Neuronal stem cell (in vitro differentiated cells): ENCODE measurements at regions not wholly inside any gene's neighbourhood (a gene's known extent, or its start where the extent isn't known, plus 50 kb on each side); places are given as distances from the start of the nearest gene placed in this dataset.

ENCODE experiments used
- DNase-seq: peaks from one replicate; pipeline ENCODE4 v3.0.0-alpha.2; 2013; ENCODE audit warnings: low spot score
- H2AFZ ChIP-seq: one replicate; pipeline ENCODE4 v1.6.1; 2013; ENCODE audit warnings: mild to moderate bottlenecking, low read length, inconsistent platforms
- H2AK5ac ChIP-seq: 2 replicates; pipeline ENCODE4 v1.6.1; 2013; ENCODE audit warnings: low read depth, mild to moderate bottlenecking, inconsistent platforms, low read length, moderate library complexity, mixed read lengths
- H2BK120ac ChIP-seq: 2 replicates; pipeline ENCODE4 v1.6.1; 2013; ENCODE audit warnings: low read depth, mild to moderate bottlenecking, inconsistent platforms, low read length, moderate library complexity, mixed read lengths
- H2BK12ac ChIP-seq: one replicate; pipeline ENCODE4 v1.6.1; 2013; ENCODE audit warnings: low read length, inconsistent platforms
- H2BK15ac ChIP-seq: 2 replicates; pipeline ENCODE4 v1.6.1; 2013; ENCODE audit warnings: mild to moderate bottlenecking, low read length, inconsistent platforms, mixed read lengths
- H2BK5ac ChIP-seq: one replicate; pipeline ENCODE4 v1.6.1; 2013; ENCODE audit warnings: inconsistent platforms, mild to moderate bottlenecking, low read length, moderate library complexity
- H3K14ac ChIP-seq: one replicate; pipeline ENCODE4 v1.6.1; 2013; ENCODE audit warnings: low read length, inconsistent platforms
- H3K18ac ChIP-seq: 2 replicates; pipeline ENCODE4 v1.6.1; 2013; ENCODE audit warnings: low read length, inconsistent platforms
- H3K23ac ChIP-seq: 2 replicates; pipeline ENCODE4 v1.6.1; 2013; ENCODE audit warnings: low read depth, mild to moderate bottlenecking, mixed read lengths, low read length, inconsistent platforms; ENCODE audit not compliant: poor library complexity
- H3K27ac ChIP-seq: replicated peaks from 3 replicates; pipeline ENCODE4 v1.5.1; 2013; ENCODE audit warnings: low read length, inconsistent platforms
- H3K27me3 ChIP-seq, 3 experiments: 2 replicates each; pipeline ENCODE4 v1.6.1; 2013; ENCODE audit warnings: low read length in 3 of 3, mild to moderate bottlenecking in 2 of 3, inconsistent platforms in 1 of 3, low read depth in 1 of 3, mixed read lengths in 1 of 3, moderate library complexity in 1 of 3; ENCODE audit not compliant: control insufficient read depth in 3 of 3, insufficient read depth in 3 of 3
- H3K36me3 ChIP-seq, 2 donors: replicated peaks in 1 of 2; 2 replicates each; pipeline ENCODE4 v1.6.1; 2013; ENCODE audit warnings: low read length in 2 of 2; ENCODE audit not compliant: control insufficient read depth in 2 of 2, insufficient read depth in 2 of 2
- H3K4ac ChIP-seq: 2 replicates; pipeline ENCODE4 v1.6.1; 2013; ENCODE audit warnings: inconsistent platforms, mild to moderate bottlenecking, low read length, moderate library complexity
- H3K4me1 ChIP-seq, 2 donors: 1 replicate in 1 of 2; 2 replicates in 1 of 2; pipeline ENCODE4 v1.6.1; 2013; ENCODE audit warnings: low read length in 2 of 2, low read depth in 1 of 2; ENCODE audit not compliant: control insufficient read depth in 2 of 2, insufficient read depth in 1 of 2
- H3K4me2 ChIP-seq: one replicate; pipeline ENCODE4 v1.6.1; 2013; ENCODE audit warnings: mild to moderate bottlenecking, low read length, inconsistent platforms; ENCODE audit not compliant: insufficient read depth, poor library complexity, severe bottlenecking
- H3K4me3 ChIP-seq, 2 donors: 2 replicates each; pipeline ENCODE4 v1.5.1; 2013; ENCODE audit warnings: low read length in 2 of 2, mild to moderate bottlenecking in 2 of 2, inconsistent platforms in 1 of 2, moderate library complexity in 1 of 2
- H3K79me1 ChIP-seq: one replicate; pipeline ENCODE4 v1.6.1; 2013; ENCODE audit warnings: low read depth, mild to moderate bottlenecking, inconsistent platforms, low read length, moderate library complexity
- H3K9ac ChIP-seq: one replicate; pipeline ENCODE4 v1.6.1; 2013; ENCODE audit warnings: mild to moderate bottlenecking, low read depth, low read length, inconsistent platforms; ENCODE audit not compliant: poor library complexity
- H3K9me3 ChIP-seq, 2 donors: replicated peaks in 1 of 2; 2 replicates each; pipeline versions ENCODE3 to v1.6.1; 2013; ENCODE audit warnings: low read length in 2 of 2, mild to moderate bottlenecking in 2 of 2, inconsistent platforms in 1 of 2, low read depth in 1 of 2, mixed read lengths in 1 of 2, moderate library complexity in 1 of 2; ENCODE audit not compliant: control insufficient read depth in 2 of 2, insufficient read depth in 1 of 2
- H4K8ac ChIP-seq: one replicate; pipeline ENCODE4 v1.6.1; 2013; ENCODE audit warnings: low read depth, mild to moderate bottlenecking, inconsistent platforms, low read length, moderate library complexity
- H4K91ac ChIP-seq: one replicate; pipeline ENCODE4 v1.6.1; 2013; ENCODE audit warnings: low read length, low read depth, mild to moderate bottlenecking, inconsistent platforms; ENCODE audit not compliant: poor library complexity
- WGBS, 2 donors: extraction: QIAGEN DNeasy Blood & Tissue Kit; methylation state at CpG; one replicate each; pipeline ENCODE4 v1.1.7; 2013; ENCODE audit warnings: missing lambda C conversion rate in 2 of 2, mixed read lengths in 1 of 2; ENCODE audit not compliant: insufficient read length in 2 of 2, insufficient replicate concordance in 1 of 2; ENCODE audit errors: extremely low coverage in 2 of 2; 5-methylcytosine and 5-hydroxymethylcytosine counted together

DNA sequence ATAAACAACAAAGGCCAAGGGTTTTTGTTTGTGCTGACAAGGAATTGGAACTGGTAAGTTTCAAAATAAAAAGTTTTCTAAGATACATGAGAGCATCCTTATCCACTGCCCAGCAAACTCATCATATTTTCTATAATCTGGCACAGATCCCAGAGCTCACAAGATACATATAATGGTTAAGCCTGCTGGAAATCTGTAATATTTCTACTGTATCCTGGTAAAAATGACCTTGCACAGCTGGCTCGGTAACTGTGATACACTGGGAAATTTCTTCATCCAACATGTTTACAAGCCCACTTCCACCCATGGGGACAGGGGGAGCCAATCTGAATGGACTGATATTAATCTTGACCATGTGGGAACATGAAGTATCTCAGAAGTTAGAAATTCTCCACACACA lies 425.4 kb upstream of the MMADHC start:
- no CpG with 5 or more reads among the region's 1 CpG for WGBS, 2 donors
- no peaks in the 10 kb centered on the region for H3K27me3 ChIP-seq
- H3K18ac ChIP-seq = no peak overlapping the region
- no peak overlapping the region for H4K91ac ChIP-seq
- H3K14ac ChIP-seq = no peak overlapping the region
- no peak overlapping the region for H3K4me2 ChIP-seq
- no peak overlapping the region for H3K23ac ChIP-seq
- no peak overlapping the region for H2BK120ac ChIP-seq
- H3K9ac ChIP-seq = no peak overlapping the region
- H3K4ac ChIP-seq = no peak overlapping the region
- no peak overlapping the region for H4K8ac ChIP-seq
- no peak overlapping the region for H2AK5ac ChIP-seq
- H2AFZ ChIP-seq = no peak overlapping the region
- H3K9me3 ChIP-seq = peaks cover 0 to 1% of the 10 kb centered on the region in 2 donors
- no peaks in the 10 kb centered on the region for H3K4me1 ChIP-seq
- H2BK5ac ChIP-seq = no peak overlapping the region
- H2BK15ac ChIP-seq = no peak overlapping the region
- peaks cover 0 to 2% of the 10 kb centered on the region in 2 donors for H3K36me3 ChIP-seq
- no peak overlapping the region for H3K27ac ChIP-seq
- no peak overlapping the region for H2BK12ac ChIP-seq
- H3K4me3 ChIP-seq = no peak overlapping the region
- no peaks in the 10 kb centered on the region for H3K79me1 ChIP-seq
- no peak for DNase-seq

- no peaks in the 10 kb centered on the region for H3K4me1 ChIP-seq
- H2BK120ac ChIP-seq = no peak overlapping the region
- H3K27me3 ChIP-seq = no peaks in the 10 kb centered on the region
- no peak overlapping the region for H3K4me3 ChIP-seq
- no CpG with 5 or more reads among the region's 3 CpGs for WGBS, 2 donors
- DNase-seq = no peak
- H2BK15ac ChIP-seq = no peak overlapping the region
- no peaks in the 10 kb centered on the region for H3K9me3 ChIP-seq
- no peak overlapping the region for H3K9ac ChIP-seq
- H3K4ac ChIP-seq = no peak overlapping the region
- H4K8ac ChIP-seq = no peak overlapping the region
- no peak overlapping the region for H2AK5ac ChIP-seq
- H2BK5ac ChIP-seq = no peak overlapping the region
- H2BK12ac ChIP-seq = no peak overlapping the region
- H3K4me2 ChIP-seq = no peak overlapping the region
- no peak overlapping the region for H3K23ac ChIP-seq
- H3K18ac ChIP-seq = no peak overlapping the region
- H4K91ac ChIP-seq = no peak overlapping the region
- no peak overlapping the region for H3K14ac ChIP-seq
- no peak overlapping the region for H2AFZ ChIP-seq
- H3K79me1 ChIP-seq = no peaks in the 10 kb centered on the region
- H3K36me3 ChIP-seq = peaks cover 0 to 2% of the 10 kb centered on the region in 2 donors
- H3K27ac ChIP-seq = no peak overlapping the region
Observed at GRCh38 chr2:150011161-150011730, 423.7 kb upstream of the MMADHC start.

DNA sequence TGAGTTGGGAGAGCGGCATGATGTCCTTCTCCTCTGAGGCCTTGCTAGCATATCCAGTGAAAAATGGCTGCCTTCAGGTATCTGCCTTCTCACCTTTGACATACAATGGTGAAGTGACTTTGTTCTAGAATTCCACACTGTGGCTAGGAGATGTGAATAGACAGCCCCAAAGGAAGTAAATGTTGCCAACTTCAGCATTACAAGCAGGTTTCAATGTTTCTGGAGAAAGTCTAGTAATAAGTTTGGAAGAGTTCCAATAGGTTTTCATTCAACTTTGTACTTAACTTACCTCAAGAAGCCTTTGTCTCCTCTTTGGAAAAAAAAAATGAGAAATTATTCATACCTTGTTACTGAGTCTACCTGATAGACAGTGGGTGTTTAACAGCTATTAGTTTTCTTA lies 421.3 kb upstream of the MMADHC start:
- no peak overlapping the region for H3K4ac ChIP-seq
- H3K18ac ChIP-seq = no peak overlapping the region
- H2AK5ac ChIP-seq = no peak overlapping the region
- H3K27ac ChIP-seq = no peak overlapping the region
- no peak for DNase-seq
- peaks cover 0 to 2% of the 10 kb centered on the region in 2 donors for H3K36me3 ChIP-seq
- no peak overlapping the region for H2BK12ac ChIP-seq
- no peak overlapping the region for H3K4me2 ChIP-seq
- H2BK120ac ChIP-seq = no peak overlapping the region
- H4K8ac ChIP-seq = no peak overlapping the region
- no peak overlapping the region for H3K23ac ChIP-seq
- H3K4me1 ChIP-seq = no peaks in the 10 kb centered on the region
- WGBS, 2 donors = no CpG with 5 or more reads among the region's 1 CpG
- no peaks in the 10 kb centered on the region for H3K9me3 ChIP-seq
- no peak overlapping the region for H3K14ac ChIP-seq
- H3K9ac ChIP-seq = no peak overlapping the region
- H3K27me3 ChIP-seq = no peaks in the 10 kb centered on the region
- H2BK5ac ChIP-seq = no peak overlapping the region
- no peak overlapping the region for H2AFZ ChIP-seq
- H3K79me1 ChIP-seq = no peaks in the 10 kb centered on the region
- no peak overlapping the region for H2BK15ac ChIP-seq
- no peak overlapping the region for H4K91ac ChIP-seq
- no peak overlapping the region for H3K4me3 ChIP-seq

GRCh38 chr2:150007815-150008430 lies 420.3 kb upstream of the MMADHC start:
- H2BK15ac ChIP-seq = no peak overlapping the region
- no peak overlapping the region for H3K18ac ChIP-seq
- no peak overlapping the region for H3K4me2 ChIP-seq
- DNase-seq = no peak
- no peak overlapping the region for H3K9ac ChIP-seq
- no peak overlapping the region for H2BK120ac ChIP-seq
- no peak overlapping the region for H4K8ac ChIP-seq
- H3K9me3 ChIP-seq = no peaks in the 10 kb centered on the region
- no peak overlapping the region for H2BK12ac ChIP-seq
- H3K23ac ChIP-seq = no peak overlapping the region
- no peak overlapping the region for H2AK5ac ChIP-seq
- H3K4me3 ChIP-seq = no peak overlapping the region
- peaks cover 0 to 2% of the 10 kb centered on the region in 2 donors for H3K36me3 ChIP-seq
- H3K4me1 ChIP-seq = peaks cover 0 to 2% of the 10 kb centered on the region in 2 donors
- H3K4ac ChIP-seq = no peak overlapping the region
- H3K14ac ChIP-seq = no peak overlapping the region
- H2AFZ ChIP-seq = no peak overlapping the region
- no peak overlapping the region for H2BK5ac ChIP-seq
- H3K27ac ChIP-seq = no peak overlapping the region
- H3K27me3 ChIP-seq = no peaks in the 10 kb centered on the region
- H3K79me1 ChIP-seq = no peaks in the 10 kb centered on the region
- no CpG with 5 or more reads among the region's 1 CpG for WGBS, 2 donors
- H4K91ac ChIP-seq = no peak overlapping the region
